ENCODE measurements at regions not wholly inside any gene's neighbourhood (a gene's known extent, or its start where the extent isn't known, plus 50 kb on each side); places are given as distances from the start of the nearest gene placed in this dataset.

DNA sequence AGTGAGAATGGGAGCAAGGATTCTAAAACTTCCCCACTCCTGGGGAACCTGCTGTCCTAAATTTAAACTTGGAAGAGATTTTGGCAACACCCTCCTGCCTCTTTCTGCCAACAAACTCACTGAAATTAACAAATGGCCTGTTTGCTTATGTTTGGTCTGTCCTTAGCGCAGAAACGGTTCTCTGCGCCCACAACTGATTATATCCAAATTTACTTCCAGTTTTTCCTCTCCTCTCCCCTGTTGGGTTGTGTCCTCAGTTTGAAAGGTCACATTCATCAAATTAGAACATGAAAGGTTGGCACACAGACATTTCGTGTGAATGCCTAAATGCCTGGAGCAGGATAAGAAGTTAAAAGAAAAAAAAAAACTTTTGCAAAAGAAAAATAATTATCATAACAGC lies 56.4 kb upstream of the MRI1 start:
- TF ChIP-seq, protein P1, sequence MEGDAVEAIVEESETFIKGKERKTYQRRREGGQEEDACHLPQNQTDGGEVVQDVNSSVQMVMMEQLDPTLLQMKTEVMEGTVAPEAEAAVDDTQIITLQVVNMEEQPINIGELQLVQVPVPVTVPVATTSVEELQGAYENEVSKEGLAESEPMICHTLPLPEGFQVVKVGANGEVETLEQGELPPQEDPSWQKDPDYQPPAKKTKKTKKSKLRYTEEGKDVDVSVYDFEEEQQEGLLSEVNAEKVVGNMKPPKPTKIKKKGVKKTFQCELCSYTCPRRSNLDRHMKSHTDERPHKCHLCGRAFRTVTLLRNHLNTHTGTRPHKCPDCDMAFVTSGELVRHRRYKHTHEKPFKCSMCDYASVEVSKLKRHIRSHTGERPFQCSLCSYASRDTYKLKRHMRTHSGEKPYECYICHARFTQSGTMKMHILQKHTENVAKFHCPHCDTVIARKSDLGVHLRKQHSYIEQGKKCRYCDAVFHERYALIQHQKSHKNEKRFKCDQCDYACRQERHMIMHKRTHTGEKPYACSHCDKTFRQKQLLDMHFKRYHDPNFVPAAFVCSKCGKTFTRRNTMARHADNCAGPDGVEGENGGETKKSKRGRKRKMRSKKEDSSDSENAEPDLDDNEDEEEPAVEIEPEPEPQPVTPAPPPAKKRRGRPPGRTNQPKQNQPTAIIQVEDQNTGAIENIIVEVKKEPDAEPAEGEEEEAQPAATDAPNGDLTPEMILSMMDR (IDR thresholded peaks at IDR 0.05): no peak
- TF ChIP-seq MYBL2 (CRISPR knock-in tag; IDR thresholded peaks at IDR 0.05): no peak
- TF ChIP-seq CBFB (CRISPR knock-in tag; IDR thresholded peaks at IDR 0.05; ENCODE audit: low read depth): no peak
- no peak for TF ChIP-seq ATF1 (CRISPR knock-in tag; IDR thresholded peaks at IDR 0.05)
- no peak for TF ChIP-seq ZNF121 (CRISPR knock-in tag; IDR thresholded peaks at IDR 0.05)
- TF ChIP-seq ZNF317 (CRISPR knock-in tag; IDR thresholded peaks at IDR 0.05; ENCODE audit: borderline replicate concordance, low read depth): no peak
- no peak for TF ChIP-seq TEAD4 (CRISPR knock-in tag; IDR thresholded peaks at IDR 0.05)
- no peak for TF ChIP-seq ZNF219 (CRISPR knock-in tag; IDR thresholded peaks at IDR 0.05; ENCODE audit: borderline replicate concordance)
- TF ChIP-seq, protein P2, sequence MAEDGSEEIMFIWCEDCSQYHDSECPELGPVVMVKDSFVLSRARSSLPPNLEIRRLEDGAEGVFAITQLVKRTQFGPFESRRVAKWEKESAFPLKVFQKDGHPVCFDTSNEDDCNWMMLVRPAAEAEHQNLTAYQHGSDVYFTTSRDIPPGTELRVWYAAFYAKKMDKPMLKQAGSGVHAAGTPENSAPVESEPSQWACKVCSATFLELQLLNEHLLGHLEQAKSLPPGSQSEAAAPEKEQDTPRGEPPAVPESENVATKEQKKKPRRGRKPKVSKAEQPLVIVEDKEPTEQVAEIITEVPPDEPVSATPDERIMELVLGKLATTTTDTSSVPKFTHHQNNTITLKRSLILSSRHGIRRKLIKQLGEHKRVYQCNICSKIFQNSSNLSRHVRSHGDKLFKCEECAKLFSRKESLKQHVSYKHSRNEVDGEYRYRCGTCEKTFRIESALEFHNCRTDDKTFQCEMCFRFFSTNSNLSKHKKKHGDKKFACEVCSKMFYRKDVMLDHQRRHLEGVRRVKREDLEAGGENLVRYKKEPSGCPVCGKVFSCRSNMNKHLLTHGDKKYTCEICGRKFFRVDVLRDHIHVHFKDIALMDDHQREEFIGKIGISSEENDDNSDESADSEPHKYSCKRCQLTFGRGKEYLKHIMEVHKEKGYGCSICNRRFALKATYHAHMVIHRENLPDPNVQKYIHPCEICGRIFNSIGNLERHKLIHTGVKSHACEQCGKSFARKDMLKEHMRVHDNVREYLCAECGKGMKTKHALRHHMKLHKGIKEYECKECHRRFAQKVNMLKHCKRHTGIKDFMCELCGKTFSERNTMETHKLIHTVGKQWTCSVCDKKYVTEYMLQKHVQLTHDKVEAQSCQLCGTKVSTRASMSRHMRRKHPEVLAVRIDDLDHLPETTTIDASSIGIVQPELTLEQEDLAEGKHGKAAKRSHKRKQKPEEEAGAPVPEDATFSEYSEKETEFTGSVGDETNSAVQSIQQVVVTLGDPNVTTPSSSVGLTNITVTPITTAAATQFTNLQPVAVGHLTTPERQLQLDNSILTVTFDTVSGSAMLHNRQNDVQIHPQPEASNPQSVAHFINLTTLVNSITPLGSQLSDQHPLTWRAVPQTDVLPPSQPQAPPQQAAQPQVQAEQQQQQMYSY (CRISPR knock-in tag; IDR thresholded peaks at IDR 0.05): no peak
- TF ChIP-seq, protein P3, sequence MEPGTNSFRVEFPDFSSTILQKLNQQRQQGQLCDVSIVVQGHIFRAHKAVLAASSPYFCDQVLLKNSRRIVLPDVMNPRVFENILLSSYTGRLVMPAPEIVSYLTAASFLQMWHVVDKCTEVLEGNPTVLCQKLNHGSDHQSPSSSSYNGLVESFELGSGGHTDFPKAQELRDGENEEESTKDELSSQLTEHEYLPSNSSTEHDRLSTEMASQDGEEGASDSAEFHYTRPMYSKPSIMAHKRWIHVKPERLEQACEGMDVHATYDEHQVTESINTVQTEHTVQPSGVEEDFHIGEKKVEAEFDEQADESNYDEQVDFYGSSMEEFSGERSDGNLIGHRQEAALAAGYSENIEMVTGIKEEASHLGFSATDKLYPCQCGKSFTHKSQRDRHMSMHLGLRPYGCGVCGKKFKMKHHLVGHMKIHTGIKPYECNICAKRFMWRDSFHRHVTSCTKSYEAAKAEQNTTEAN (CRISPR knock-in tag; IDR thresholded peaks at IDR 0.05): no peak
- TF ChIP-seq CREM (CRISPR knock-in tag; IDR thresholded peaks at IDR 0.05): no peak
- no peak for TF ChIP-seq ZNF138 (CRISPR knock-in tag; conservative IDR thresholded peaks at IDR 0.05)
- TF ChIP-seq CREB1 (CRISPR knock-in tag; IDR thresholded peaks at IDR 0.05): no peak

Measured in WTC11 (cell line).